Activated T-cell treated with anti-CD3 and anti-CD28 coated beads for 48 hours (primary cell): ENCODE measurements at regions not wholly inside any gene's neighbourhood (a gene's known extent, or its start where the extent isn't known, plus 50 kb on each side); places are given as distances from the start of the nearest gene placed in this dataset.
"Not testable (repeated sequence)": the region's sequence is repeated elsewhere in the genome, so short reads cannot be mapped to it uniquely, and the experiment has no call there.

Source experiments
- DNase-seq: peaks from one replicate; pipeline ENCODE4 v3.0.0-alpha.2; 2020; ENCODE audit warnings: low read depth

DNA sequence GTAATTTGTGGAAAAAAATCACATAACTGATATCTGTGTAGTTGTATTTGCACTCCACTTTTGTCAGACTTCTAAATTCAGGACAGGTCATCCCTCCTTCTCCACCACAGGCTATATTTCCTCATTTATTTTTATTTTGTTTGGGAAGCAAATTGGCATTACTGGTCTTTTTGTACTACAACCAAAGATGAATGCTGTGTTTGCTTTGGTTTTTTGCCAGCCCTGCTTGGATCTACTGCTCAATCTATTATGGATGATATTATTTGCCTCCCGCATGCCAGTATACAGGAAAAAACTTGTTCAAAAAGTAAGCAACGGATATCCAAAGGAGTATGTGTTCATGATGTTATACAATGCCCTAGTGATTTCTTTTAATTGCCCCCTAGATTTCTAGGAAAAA lies 948.8 kb downstream of the TRHDE start:
- no peak for DNase-seq

DNA sequence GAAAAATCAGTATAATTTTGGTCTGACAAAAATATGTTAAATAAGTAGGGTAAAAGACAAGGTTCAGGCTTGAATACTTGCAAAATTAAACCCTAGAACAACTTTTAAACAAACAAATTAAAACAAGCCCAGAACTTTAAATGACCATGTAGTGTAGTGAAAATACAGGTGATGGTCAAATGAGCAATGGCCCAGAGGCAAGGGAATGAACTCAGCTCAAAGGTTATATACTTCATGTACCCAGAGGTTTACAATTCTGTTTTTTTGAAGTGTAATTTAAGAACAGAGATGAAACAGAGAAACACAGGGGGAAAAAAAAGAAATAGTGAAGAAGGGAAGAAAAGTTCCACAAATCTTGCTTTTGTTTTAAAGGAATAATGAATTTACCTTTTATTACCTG lies 949.2 kb downstream of the TRHDE start:
- no peak for DNase-seq

GRCh38 chr12:73221836-73222235 lies 949.7 kb downstream of the TRHDE start:
- DNase-seq: no peak

DNA sequence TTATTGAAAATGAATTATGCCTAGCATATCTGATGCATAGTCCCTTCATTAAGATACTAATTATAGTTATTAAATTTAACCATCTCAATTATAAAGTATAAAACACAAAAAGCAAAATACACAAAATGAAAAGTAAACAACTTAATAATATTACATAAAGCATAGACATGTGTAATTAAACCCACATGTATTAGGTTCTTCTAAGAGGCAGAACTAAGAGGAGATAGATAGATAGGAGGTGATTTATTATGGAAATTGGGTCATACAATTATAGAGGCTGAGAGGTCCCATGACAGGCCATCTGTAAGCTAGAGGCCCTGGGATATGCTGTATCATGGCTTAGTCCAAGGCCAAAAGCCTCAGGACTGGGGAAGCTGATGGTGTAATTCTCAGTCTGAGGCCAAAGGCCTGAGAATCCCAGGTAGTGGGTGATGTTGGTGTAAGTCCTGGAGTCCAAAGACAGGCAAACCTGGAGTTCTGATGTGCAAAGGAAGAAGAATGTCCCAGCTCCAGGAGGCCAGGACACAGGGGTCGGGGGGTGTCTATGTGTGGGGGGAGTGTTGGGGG lies 953.3 kb downstream of the TRHDE start:
- no peak for DNase-seq

- no peak for DNase-seq
Observed at GRCh38 chr12:73225941-73226340, 953.8 kb downstream of the TRHDE start.

- DNase-seq: no peak
Observed at GRCh38 chr12:73226593-73226992, 954.4 kb downstream of the TRHDE start.

DNA sequence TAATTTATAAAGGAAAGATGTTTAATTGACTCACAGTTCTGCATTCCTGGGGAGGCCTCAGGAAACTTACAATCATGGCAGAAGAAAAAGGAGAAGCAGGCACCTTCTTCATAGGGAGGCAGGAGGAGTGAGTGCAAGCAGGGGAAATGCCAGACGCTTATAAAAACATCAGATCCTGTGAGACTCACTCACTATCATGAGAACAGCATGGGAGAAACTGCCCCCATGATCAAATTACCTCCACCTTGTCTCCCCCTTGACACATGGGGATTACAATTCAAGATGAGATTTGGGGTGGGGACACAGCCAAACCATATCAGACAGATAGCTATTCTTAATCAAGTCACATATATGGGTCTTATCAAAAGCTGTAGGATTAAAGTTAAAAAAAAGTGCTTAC lies 956.7 kb downstream of the TRHDE start:
- DNase-seq: not testable (repeated sequence)

GRCh38 chr12:73235387-73235786 lies 963.2 kb downstream of the TRHDE start:
- DNase-seq: no peak

DNA sequence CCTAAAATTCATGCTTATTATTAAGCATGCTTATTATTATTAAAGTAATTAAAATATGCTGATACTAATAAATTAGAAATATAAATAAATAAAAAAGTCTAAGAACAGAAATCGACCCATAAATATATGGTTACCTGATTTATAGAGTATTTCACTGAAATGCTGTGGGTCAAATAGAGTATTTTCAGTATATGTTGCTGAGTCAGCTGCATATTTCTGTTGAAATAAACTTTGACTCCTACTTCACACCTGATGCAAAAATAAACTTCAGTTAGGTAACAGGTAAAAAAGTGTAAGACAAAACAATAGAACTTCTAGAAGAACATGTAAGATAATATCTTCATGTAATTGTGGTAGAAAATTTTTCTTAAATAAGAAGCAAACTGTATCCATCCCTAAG lies 967.9 kb downstream of the TRHDE start:
- no peak for DNase-seq

- no peak for DNase-seq
Observed at GRCh38 chr12:73262788-73263381, 990.7 kb downstream of the TRHDE start.

DNA sequence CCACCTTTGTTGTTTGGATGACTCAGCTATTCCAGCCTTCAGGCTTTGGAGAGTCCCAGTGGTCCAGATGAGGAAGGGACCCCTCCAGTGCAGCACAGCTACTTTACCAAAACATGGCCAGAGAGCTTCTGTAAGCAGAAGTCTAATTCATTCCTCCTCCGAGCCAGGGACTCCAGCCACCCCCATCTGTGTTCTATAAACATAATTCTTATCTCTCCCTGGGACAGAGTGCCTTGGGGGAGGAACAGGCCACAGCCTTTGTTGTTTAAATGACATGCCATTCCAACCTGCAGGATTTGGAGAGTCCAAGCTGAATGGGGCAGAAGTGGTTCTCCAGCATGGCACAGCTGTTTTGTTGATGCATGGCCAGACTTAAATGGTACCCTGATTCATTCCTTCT lies 994.0 kb downstream of the TRHDE start:
- DNase-seq: no peak

DNA sequence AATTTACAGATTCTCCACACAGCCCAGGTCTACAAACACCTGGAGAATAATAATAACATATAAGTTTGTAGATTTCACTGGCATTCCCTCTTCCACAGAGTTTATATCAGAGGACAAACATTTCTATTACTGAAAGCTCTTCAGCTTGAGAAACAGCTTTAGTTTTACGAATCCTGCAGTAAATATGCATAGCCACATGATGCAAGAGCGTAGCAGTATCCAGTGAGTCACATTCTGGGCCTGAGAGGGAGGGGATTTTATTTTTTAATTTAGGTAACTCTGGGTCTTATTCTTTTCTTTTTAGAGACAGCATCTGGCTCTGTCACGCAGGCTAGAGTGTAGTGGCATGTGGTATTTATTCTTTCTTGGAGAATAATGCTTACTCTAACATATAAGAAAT lies 1002.8 kb downstream of the TRHDE start:
- no peak for DNase-seq

DNA sequence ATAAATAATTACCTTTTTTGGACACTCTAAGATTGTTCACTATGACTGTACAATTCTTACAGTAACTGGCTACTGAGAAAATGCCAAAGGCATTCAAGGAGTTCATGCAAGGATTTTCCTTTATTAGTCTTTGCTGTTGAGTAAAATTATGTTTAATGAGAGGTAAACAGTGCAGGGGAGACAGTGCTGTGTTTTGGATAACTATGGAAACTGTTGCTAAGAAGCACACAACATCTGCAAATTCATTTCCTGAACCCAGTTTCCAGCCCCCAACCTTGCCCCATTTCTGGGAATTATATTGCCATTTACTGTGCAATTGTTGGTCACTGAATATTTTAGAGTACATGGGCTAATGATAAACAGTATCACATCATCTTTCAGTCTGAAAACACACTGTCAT lies 1005.8 kb downstream of the TRHDE start:
- no peak for DNase-seq

DNA sequence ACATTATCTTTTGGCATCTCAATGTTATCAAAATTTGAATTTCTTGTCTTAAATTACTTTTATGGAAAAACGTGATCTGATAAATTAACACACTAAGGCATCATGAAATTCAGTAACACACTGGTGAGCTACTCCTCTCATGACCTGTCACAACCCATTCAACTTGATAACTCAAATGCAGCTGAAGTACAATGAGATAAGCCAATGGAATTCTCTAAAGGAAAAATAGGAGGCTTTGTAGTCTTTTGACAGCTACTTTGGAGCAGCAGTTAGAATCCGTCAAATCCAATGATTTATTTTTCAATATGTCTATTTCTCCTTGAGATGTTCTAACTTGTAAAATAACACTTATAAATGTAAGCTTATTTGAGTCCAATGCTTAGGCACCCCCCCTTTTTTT lies 1029.4 kb downstream of the TRHDE start:
- no peak for DNase-seq

GRCh38 chr12:73307260-73307659 lies 1035.1 kb downstream of the TRHDE start:
- DNase-seq: no peak

DNA sequence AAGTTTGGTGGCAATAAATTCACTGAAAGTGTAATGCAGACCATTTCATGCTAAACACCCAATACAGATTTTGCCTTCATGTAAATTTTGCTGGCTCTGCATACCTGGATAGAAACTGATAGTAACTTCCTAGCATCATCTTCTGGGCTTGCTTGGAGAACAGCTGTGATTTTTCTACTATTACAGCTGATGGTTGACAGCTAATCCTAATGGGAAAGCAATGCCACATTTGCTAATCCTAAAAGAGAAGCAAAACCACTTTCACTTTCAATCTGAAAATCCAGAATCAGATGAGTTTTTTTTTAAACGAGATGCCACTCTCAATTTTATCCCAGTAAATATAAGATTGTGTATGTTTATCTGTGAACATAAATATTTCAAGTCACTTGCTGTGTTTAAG lies 1035.9 kb downstream of the TRHDE start:
- DNase-seq: no peak

- no peak for DNase-seq
Observed at GRCh38 chr12:73308747-73309146, 1036.6 kb downstream of the TRHDE start.

- DNase-seq: no peak
Observed at GRCh38 chr12:73321319-73321718, 1049.1 kb downstream of the TRHDE start.

DNA sequence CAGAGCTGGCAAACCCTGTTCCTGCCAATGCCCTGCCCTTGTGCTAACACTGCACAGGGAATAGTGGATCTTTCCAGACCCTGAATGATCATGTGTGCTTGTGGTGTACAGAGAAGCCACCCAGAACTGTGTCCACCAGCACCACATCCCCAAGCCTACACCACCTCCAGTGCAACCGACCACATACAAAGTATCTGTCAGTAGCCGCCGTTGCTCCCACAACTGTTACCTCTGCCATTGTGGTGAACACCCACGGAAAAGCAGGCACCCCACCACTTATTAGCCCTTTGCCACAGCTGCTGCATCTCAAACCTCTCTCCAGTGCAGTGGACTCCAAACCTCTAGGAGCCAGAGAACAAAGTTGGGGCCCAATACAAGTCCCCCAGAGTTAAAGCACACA lies 1049.6 kb downstream of the TRHDE start:
- no peak for DNase-seq

DNA sequence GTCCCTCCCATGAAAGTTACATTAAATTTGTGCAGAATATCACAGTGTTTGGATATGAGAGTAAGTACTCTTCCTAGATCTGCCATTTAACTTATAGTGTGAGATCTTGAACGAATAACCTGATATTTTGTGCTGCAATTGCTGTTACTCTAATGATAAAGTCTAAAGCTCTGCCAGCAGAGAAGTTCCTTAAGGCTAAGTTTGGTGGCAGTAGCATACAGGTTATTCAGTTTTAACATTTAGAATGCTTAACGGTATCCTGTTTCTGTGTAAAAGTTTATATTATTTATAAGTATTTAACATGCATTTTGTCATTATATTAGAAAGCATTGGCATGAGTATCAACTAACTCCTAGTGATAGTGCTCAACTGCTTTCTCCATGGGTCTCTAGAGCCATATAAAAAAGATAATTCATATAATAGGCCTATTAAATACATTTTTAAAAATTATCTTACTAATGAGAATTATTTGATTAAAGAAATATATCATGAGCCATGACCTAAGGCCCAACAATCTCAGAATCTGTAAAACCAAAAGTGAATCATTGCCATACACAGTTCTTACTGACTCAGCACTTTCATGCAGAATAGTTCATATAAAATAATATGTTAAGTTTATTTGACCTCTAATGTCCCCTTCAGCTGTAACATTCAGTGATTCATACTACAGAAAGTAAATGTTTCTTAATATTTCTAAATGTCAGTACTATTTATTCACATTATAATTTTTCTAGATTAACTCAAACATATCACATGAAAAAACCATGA lies 1058.6 kb downstream of the TRHDE start:
- DNase-seq: no peak

GRCh38 chr12:73341559-73342247 lies 1069.5 kb downstream of the TRHDE start:
- no peak for DNase-seq

GRCh38 chr12:73342733-73343132 lies 1070.6 kb downstream of the TRHDE start:
- DNase-seq: no peak

- no peak for DNase-seq
Observed at GRCh38 chr12:73352826-73353225, 1080.7 kb downstream of the TRHDE start.
